Mucosa of descending colon (tissue), 3 donors: ENCODE measurements at regions not wholly inside any gene's neighbourhood (a gene's known extent, or its start where the extent isn't known, plus 50 kb on each side); places are given as distances from the start of the nearest gene placed in this dataset.
"Not testable (repeated sequence)": the region's sequence is repeated elsewhere in the genome, so short reads cannot be mapped to it uniquely, and the experiment has no call there.

Source experiments
- ATAC-seq: fragments of 200-7000 bp; cut with Tn5 transposase; one replicate; pipeline ENCODE4 v1.9.1; 2020; ENCODE audit warnings: mild to moderate bottlenecking, moderate library complexity
- DNase-seq, 3 donors: peaks; one replicate each; pipeline ENCODE4 v3.0.0-alpha.2; 2020
- H3K36me3 ChIP-seq: fragments of 200-600 bp; one replicate; pipeline ENCODE4 v1.8.0; 2021; ENCODE audit warnings: low read depth, mild to moderate bottlenecking
- H3K4me1 ChIP-seq: fragments of 200-600 bp; one replicate; pipeline ENCODE4 v1.8.0; 2021; ENCODE audit warnings: low read depth, mild to moderate bottlenecking
- H3K4me3 ChIP-seq: fragments of 200-600 bp; one replicate; pipeline ENCODE4 v1.8.0; 2021; ENCODE audit warnings: mild to moderate bottlenecking
- H3K9me3 ChIP-seq: fragments of 200-600 bp; one replicate; pipeline ENCODE4 v1.8.0; 2021; ENCODE audit warnings: mild to moderate bottlenecking
- intact Hi-C, 2 donors: fragments of 100-400 bp; cut with DNase I in 1 of 2; cut with micrococcal nuclease in 1 of 2; formaldehyde crosslinking; loops; one replicate each; pipeline versions ENCODE4 v1.11.0 to v1.11.1; 2022; cut with DNase I, micrococcal nuclease
- TF ChIP-seq, protein P1 (sequence below): fragments of 200-600 bp; IDR thresholded peaks from one replicate; pipeline ENCODE4 v1.8.0; 2022; ENCODE audit warnings: antibody characterized with exemption, mild to moderate bottlenecking
- donor health status: DM: no; HTN: no; CAD: no; lungs with moderate emphysema.
- donor health status: DM: no; HTN: no; CAD: no.
- donor health status: DM: no; HTN: yes; CAD: no.

DNA sequence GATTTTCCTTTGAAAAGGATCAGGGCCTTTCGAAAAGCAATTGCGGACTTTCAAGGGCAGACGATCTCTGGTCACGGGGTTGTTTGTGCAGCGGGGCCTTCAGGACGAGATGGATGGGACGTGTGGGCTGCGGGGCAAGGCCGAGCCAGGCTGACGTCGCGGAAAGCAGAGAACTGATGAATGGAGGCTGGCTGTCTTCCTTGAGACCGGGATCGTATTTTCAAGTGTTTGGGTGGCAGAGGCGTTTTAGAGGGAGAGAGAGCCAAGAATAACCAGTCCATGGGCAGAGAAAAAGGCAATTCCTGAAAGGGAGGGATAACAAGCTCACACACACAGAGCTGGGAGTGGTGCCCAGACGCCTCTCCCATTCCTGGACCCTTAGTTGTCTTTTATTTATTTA is 138.9 kb upstream of the USP29 start:
- H3K4me3 ChIP-seq: no peak overlapping the region

GRCh38 chr19:56981440-56981839 is 138.3 kb upstream of the USP29 start:
- ATAC-seq, DNase-seq, H3K4me3 ChIP-seq, H3K4me1 ChIP-seq, H3K36me3 ChIP-seq, intact Hi-C loops: not testable (repeated sequence)
- H3K9me3 ChIP-seq: peaks cover 85% of the 10 kb centered on the region

More for the DNA sequence above, 138.9 kb upstream of the USP29 start:
- no peaks in the 10 kb centered on the region for H3K36me3 ChIP-seq
- peaks cover 85% of the 10 kb centered on the region for H3K9me3 ChIP-seq
- no peak for DNase-seq
- TF ChIP-seq, protein P1, sequence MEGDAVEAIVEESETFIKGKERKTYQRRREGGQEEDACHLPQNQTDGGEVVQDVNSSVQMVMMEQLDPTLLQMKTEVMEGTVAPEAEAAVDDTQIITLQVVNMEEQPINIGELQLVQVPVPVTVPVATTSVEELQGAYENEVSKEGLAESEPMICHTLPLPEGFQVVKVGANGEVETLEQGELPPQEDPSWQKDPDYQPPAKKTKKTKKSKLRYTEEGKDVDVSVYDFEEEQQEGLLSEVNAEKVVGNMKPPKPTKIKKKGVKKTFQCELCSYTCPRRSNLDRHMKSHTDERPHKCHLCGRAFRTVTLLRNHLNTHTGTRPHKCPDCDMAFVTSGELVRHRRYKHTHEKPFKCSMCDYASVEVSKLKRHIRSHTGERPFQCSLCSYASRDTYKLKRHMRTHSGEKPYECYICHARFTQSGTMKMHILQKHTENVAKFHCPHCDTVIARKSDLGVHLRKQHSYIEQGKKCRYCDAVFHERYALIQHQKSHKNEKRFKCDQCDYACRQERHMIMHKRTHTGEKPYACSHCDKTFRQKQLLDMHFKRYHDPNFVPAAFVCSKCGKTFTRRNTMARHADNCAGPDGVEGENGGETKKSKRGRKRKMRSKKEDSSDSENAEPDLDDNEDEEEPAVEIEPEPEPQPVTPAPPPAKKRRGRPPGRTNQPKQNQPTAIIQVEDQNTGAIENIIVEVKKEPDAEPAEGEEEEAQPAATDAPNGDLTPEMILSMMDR: no peak
- intact Hi-C loops: no loop called here
- no peak for ATAC-seq
- H3K4me1 ChIP-seq: no peaks in the 10 kb centered on the region

GRCh38 chr19:56983171-56983570 is 136.6 kb upstream of the USP29 start:
- H3K9me3 ChIP-seq: peaks cover 87% of the 10 kb centered on the region
- no peak overlapping the region for H3K4me3 ChIP-seq
- H3K36me3 ChIP-seq: no peaks in the 10 kb centered on the region
- no peaks in the 10 kb centered on the region for H3K4me1 ChIP-seq
- TF ChIP-seq, protein P1: no peak
- DNase-seq (no peak), ATAC-seq (no peak)
- intact Hi-C loops: no loop called here

DNA sequence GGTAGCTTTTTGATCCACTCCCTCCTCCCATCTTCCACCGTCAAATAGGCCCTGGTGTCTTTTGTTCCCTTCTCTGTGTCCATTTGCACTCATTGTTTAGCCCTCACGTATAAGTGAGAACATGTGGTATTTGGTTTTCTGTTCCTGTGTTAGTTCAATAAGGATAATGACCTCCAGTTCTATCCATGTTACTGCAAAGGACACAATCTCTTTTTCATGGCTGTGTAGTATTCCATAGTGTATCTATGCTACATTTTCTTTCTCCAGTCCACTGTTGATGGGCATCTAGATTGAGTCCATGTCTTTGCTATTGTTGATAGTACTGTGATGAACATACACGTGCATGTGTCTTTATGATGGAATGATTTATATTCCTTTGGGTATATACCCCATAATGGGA is 136.0 kb upstream of the USP29 start:
- Histone ChIP-seq H3K9me3 (peaks cover 88% of the 10 kb centered on the region), H3K36me3 (no peaks in the 10 kb centered on the region)
- intact Hi-C loops: no loop called here

GRCh38 chr19:56986386-56986785 is 133.4 kb upstream of the USP29 start:
- ATAC-seq (no peak), DNase-seq (no peak)
- Histone ChIP-seq H3K4me1 (no peaks in the 10 kb centered on the region), H3K36me3 (no peaks in the 10 kb centered on the region), H3K4me3 (no peak overlapping the region), H3K9me3 (peaks cover 82% of the 10 kb centered on the region)
- intact Hi-C loops: no loop called here
- TF ChIP-seq, protein P1: no peak

More for the DNA sequence above, 136.0 kb upstream of the USP29 start:
- no peak for DNase-seq
- ATAC-seq: no peak
- Histone ChIP-seq H3K4me1 (no peaks in the 10 kb centered on the region), H3K4me3 (no peak overlapping the region)
- TF ChIP-seq, protein P1: no peak

GRCh38 chr19:56987184-56987583 is 132.6 kb upstream of the USP29 start:
- DNase-seq (no peak), ATAC-seq (no peak)
- Histone ChIP-seq H3K4me1 (no peaks in the 10 kb centered on the region), H3K9me3 (peaks cover 84% of the 10 kb centered on the region), H3K4me3 (no peak overlapping the region), H3K36me3 (no peaks in the 10 kb centered on the region)
- TF ChIP-seq, protein P1: no peak
- intact Hi-C loops: no loop called here
